ENCODE measurements at regions not wholly inside any gene's neighbourhood (a gene's known extent, or its start where the extent isn't known, plus 50 kb on each side); places are given as distances from the start of the nearest gene placed in this dataset.

DNA sequence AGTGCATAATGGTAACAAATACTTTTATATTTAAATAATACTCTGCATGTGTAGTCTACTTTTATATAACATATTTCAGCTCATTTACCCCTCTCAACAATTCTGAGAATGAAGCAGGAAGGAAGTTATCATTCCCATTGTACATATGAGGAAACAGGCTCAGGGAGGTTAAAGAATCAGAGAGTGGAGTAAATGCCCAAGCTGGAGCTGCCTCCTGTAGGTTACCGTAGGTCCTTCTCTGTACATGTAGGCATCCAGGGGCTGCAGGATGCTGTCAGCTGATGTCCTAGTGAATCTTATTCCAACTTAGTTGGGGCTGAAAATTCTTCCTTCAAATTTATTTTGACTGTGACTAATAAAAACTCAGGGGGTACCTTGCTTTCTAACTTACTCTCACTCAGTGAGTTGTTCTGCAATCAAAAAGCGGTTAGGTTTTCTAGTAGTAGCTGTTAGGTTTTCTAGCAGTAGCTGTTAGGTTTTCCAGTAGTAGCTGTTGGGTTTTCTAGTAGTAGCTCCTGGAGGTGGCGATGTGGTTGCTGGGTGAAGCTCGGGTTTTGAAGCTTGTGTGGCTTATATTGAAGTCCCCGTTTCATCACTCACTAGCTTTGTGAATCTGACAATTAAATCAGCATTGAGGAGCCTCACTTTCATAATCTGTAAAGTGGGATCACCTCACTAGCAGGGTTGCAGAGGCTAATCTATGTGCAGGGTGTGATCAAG, 357.0 kb downstream of the NR2F2 start:
- H3K9me3 ChIP-seq (ENCODE audit: control insufficient read depth in 1 of 2, low read length in 2 of 2) = no peaks in the 10 kb centered on the region
- H3K27me3 ChIP-seq (ENCODE audit: low read depth, low read length) = no peaks in the 10 kb centered on the region
- H3K27ac ChIP-seq (ENCODE audit: low read length) = no peak overlapping the region
- no peaks in the 10 kb centered on the region for H3K4me1 ChIP-seq (ENCODE audit: control insufficient read depth in 1 of 2, insufficient read depth in 2 of 2, low read length in 2 of 2)
- no peak overlapping the region for H3K4me3 ChIP-seq (ENCODE audit: low read depth in 1 of 2, low read length in 2 of 2)
- no peaks in the 10 kb centered on the region for H3K36me3 ChIP-seq (ENCODE audit: control insufficient read depth in 1 of 2, insufficient read depth in 2 of 2, low read length in 2 of 2)

DNA sequence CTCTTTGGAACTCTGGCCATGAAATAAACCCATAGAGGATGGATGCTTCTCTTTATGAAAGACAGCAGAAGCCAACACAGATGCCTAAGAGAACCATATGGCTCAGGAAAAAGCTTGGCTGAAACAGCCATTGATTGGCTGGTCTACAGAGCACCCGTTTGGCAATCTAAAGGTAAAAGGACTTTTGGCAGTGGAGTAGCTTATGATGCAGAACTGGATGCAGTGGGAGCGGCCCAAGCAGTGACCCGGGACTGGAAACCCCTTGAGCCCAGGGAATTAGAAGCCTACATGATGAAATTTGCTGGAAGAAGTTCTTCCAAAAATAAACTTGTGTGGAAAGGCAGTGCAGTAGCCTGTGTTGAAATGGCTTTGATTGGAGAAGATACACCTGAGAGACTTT, 360.2 kb downstream of the NR2F2 start:
- Histone ChIP-seq H3K36me3 (ENCODE audit: control insufficient read depth in 1 of 2, insufficient read depth in 2 of 2, low read length in 2 of 2) (no peaks in the 10 kb centered on the region), H3K9me3 (ENCODE audit: control insufficient read depth in 1 of 2, low read length in 2 of 2) (no peaks in the 10 kb centered on the region), H3K4me1 (ENCODE audit: control insufficient read depth in 1 of 2, insufficient read depth in 2 of 2, low read length in 2 of 2) (peaks cover 0 to 11% of the 10 kb centered on the region in 2 donors), H3K27ac (ENCODE audit: low read length) (no peak overlapping the region), H3K4me3 (ENCODE audit: low read depth in 1 of 2, low read length in 2 of 2) (no peak overlapping the region), H3K27me3 (ENCODE audit: low read depth, low read length) (no peaks in the 10 kb centered on the region)

DNA sequence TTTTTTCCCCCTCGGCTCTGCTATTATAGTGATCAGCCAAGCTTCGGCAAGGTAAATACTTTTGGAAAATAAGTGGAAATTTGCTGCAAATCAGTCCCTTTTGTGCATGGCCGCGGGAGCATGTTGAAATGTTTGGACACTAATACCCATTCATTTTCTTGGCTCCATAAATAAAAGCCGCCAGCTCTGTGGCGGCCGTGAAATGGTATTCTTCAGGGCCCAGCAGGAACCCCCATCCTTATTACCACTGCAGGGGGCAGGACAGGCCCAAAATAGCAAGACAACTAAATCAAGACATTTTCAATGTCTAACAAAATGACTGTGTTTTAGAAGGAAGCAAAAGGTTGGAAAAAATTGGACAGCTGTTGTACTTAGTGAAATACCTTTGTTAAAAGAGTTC, 362.3 kb downstream of the NR2F2 start:
- H3K9me3 ChIP-seq (ENCODE audit: control insufficient read depth in 1 of 2, low read length in 2 of 2) = no peaks in the 10 kb centered on the region
- H3K27ac ChIP-seq (ENCODE audit: low read length) = no peak overlapping the region
- H3K27me3 ChIP-seq (ENCODE audit: low read depth, low read length) = no peaks in the 10 kb centered on the region
- no peak overlapping the region for H3K4me3 ChIP-seq (ENCODE audit: low read depth in 1 of 2, low read length in 2 of 2)
- H3K36me3 ChIP-seq (ENCODE audit: control insufficient read depth in 1 of 2, insufficient read depth in 2 of 2, low read length in 2 of 2) = no peaks in the 10 kb centered on the region
- H3K4me1 ChIP-seq (ENCODE audit: control insufficient read depth in 1 of 2, insufficient read depth in 2 of 2, low read length in 2 of 2) = peaks cover 0 to 11% of the 10 kb centered on the region in 2 donors

DNA sequence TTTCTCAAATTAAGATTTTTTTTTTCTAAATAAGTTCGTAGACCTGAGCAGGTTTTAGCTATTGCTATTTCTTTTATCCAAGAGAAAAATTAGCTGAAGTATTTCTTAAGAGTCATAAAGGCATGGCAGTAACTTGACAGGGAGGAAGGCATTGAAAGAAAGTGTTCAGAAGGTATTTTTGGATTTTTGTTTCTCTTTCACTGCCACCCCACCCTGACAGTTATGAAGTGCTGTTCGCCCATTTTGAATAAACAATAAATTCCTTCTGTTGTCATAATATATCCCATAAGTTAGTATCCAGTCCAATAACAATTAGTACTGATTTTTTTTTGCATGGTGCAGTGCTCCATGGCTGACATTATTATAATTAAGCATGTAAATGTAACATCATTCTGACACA, 363.0 kb downstream of the NR2F2 start:
- no peaks in the 10 kb centered on the region for H3K27me3 ChIP-seq (ENCODE audit: low read depth, low read length)
- H3K36me3 ChIP-seq (ENCODE audit: control insufficient read depth in 1 of 2, insufficient read depth in 2 of 2, low read length in 2 of 2) = no peaks in the 10 kb centered on the region
- no peak overlapping the region for H3K4me3 ChIP-seq (ENCODE audit: low read depth in 1 of 2, low read length in 2 of 2)
- H3K27ac ChIP-seq (ENCODE audit: low read length) = no peak overlapping the region
- H3K4me1 ChIP-seq (ENCODE audit: control insufficient read depth in 1 of 2, insufficient read depth in 2 of 2, low read length in 2 of 2) = peaks cover 0 to 11% of the 10 kb centered on the region in 2 donors
- H3K9me3 ChIP-seq (ENCODE audit: control insufficient read depth in 1 of 2, low read length in 2 of 2) = no peaks in the 10 kb centered on the region

DNA sequence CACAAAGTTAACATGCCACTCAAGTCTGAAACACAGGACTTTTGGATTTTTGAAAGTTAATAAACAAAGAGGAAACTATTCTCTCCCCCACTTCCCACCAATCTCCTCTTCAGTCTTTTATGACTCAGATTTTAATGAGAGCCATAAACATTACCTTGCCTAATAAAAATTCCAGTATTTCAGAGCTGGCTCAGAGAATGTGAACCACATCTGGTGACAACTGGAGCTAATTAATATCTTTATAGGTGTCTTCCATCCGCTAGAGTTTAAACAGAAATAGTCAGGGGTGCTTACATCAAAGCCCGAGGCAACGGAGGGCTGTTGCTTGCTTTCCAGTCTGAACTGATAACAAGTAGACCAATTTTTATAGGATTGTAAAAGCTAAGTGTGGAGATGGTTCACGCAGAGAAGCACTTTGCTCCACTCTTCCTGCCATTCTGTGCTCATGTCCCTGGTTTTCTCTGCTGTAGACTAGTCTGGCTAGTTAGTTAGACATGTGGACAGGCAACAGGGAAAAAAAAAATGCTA, 363.6 kb downstream of the NR2F2 start:
- H3K27me3 ChIP-seq (ENCODE audit: low read depth, low read length) = no peaks in the 10 kb centered on the region
- no peak overlapping the region for H3K27ac ChIP-seq (ENCODE audit: low read length)
- H3K36me3 ChIP-seq (ENCODE audit: control insufficient read depth in 1 of 2, insufficient read depth in 2 of 2, low read length in 2 of 2) = no peaks in the 10 kb centered on the region
- peaks cover 0 to 11% of the 10 kb centered on the region in 2 donors for H3K4me1 ChIP-seq (ENCODE audit: control insufficient read depth in 1 of 2, insufficient read depth in 2 of 2, low read length in 2 of 2)
- H3K9me3 ChIP-seq (ENCODE audit: control insufficient read depth in 1 of 2, low read length in 2 of 2) = no peaks in the 10 kb centered on the region
- no peak overlapping the region for H3K4me3 ChIP-seq (ENCODE audit: low read depth in 1 of 2, low read length in 2 of 2)

DNA sequence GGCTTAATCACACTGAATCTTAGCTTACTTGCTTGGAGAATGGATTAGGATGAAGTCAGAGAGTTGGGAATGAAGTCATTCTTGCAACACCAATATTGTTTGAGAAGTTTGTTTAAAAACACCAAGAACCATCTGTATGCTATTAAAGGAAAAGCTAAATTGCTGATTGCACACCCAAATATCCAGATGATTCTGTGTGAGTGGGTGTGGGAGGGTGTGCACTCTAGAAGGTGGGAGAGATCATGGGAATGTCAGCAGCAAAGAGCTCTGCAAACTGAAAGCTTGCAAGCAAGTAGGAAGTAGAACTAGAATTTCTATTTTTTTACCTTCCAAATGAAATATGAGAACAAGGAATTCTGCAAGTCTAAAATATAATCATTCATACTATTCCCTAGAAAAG, 364.9 kb downstream of the NR2F2 start:
- Histone ChIP-seq H3K4me1 (ENCODE audit: control insufficient read depth in 1 of 2, insufficient read depth in 2 of 2, low read length in 2 of 2) (peaks cover 0 to 11% of the 10 kb centered on the region in 2 donors), H3K27me3 (ENCODE audit: low read depth, low read length) (no peaks in the 10 kb centered on the region), H3K9me3 (ENCODE audit: control insufficient read depth in 1 of 2, low read length in 2 of 2) (no peaks in the 10 kb centered on the region), H3K4me3 (ENCODE audit: low read depth in 1 of 2, low read length in 2 of 2) (no peak overlapping the region), H3K36me3 (ENCODE audit: control insufficient read depth in 1 of 2, insufficient read depth in 2 of 2, low read length in 2 of 2) (no peaks in the 10 kb centered on the region), H3K27ac (ENCODE audit: low read length) (no peak overlapping the region)

DNA sequence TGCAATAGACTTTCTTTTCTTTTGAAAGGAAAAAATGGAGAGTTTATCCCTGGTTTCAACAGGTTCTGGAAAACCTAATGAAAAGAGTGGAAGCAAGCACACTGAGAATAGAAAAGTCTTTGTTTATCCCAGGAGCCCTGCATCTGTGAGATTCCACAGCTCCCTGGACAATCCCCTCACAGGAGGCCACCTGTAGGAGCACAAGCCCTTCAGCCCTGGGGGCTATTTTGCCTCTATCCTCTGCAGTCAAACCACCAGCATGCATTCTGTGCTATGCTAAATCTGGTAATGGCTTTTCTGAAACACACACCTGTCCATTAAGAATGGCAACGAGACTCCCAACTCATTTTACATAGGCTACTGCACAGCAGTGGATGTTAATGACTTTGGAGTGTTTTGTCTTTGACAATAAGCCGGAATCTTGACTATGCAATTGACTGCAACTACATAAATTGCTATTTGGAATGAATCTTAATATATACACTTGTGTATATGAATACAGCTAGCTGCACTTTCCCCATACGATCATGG, 369.4 kb downstream of the NR2F2 start:
- Histone ChIP-seq H3K27me3 (ENCODE audit: low read depth, low read length) (no peaks in the 10 kb centered on the region), H3K9me3 (ENCODE audit: control insufficient read depth in 1 of 2, low read length in 2 of 2) (no peaks in the 10 kb centered on the region), H3K27ac (ENCODE audit: low read length) (no peak overlapping the region), H3K4me3 (ENCODE audit: low read depth in 1 of 2, low read length in 2 of 2) (no peak overlapping the region), H3K4me1 (ENCODE audit: control insufficient read depth in 1 of 2, insufficient read depth in 2 of 2, low read length in 2 of 2) (no peaks in the 10 kb centered on the region), H3K36me3 (ENCODE audit: control insufficient read depth in 1 of 2, insufficient read depth in 2 of 2, low read length in 2 of 2) (no peaks in the 10 kb centered on the region)

DNA sequence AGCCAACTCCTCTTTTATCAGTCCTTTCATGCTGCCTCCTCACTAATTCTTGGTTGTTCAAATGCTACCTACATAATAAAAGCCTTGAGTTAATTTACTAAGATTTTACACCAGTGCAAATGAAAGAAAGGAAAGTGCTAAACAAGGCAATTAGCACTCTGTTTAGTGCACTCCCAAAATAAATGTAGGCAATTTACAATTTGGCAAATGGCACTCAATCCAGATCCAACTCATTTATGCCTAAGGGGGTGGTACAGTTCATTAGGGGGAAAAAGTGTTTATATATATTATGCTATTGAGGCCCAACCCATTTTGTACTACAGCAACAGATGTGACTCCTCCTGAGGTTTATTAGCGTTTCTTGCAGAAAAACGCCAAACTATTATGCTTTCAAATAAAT, 370.1 kb downstream of the NR2F2 start:
- Histone ChIP-seq H3K36me3 (ENCODE audit: control insufficient read depth in 1 of 2, insufficient read depth in 2 of 2, low read length in 2 of 2) (no peaks in the 10 kb centered on the region), H3K27me3 (ENCODE audit: low read depth, low read length) (no peaks in the 10 kb centered on the region)

DNA sequence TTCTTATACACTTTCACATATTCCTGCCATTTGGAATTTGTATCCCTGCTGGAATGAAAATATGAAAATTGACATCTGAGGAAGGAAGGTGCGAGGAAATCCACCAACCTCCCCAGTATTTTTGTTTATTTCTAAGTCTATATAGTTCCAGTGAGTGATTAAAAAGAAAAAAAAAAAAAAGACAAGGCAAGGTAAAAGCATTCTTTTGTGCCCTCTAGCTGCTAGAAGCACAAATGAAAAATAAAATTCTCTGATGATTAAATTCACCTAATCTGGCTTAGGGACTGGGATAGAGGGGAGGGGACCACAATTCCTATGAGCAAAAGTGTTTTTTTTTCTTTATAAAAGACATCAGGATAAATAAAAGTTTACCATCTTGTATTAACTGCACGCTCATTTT, 370.9 kb downstream of the NR2F2 start:
- H3K9me3 ChIP-seq (ENCODE audit: control insufficient read depth in 1 of 2, low read length in 2 of 2) = no peaks in the 10 kb centered on the region
- H3K4me1 ChIP-seq (ENCODE audit: control insufficient read depth in 1 of 2, insufficient read depth in 2 of 2, low read length in 2 of 2) = no peaks in the 10 kb centered on the region
- H3K36me3 ChIP-seq (ENCODE audit: control insufficient read depth in 1 of 2, insufficient read depth in 2 of 2, low read length in 2 of 2) = no peaks in the 10 kb centered on the region
- H3K27ac ChIP-seq (ENCODE audit: low read length) = no peak overlapping the region
- H3K27me3 ChIP-seq (ENCODE audit: low read depth, low read length) = no peaks in the 10 kb centered on the region
- no peak overlapping the region for H3K4me3 ChIP-seq (ENCODE audit: low read depth in 1 of 2, low read length in 2 of 2)

More for the DNA sequence above, 370.1 kb downstream of the NR2F2 start:
- Histone ChIP-seq H3K9me3 (ENCODE audit: control insufficient read depth in 1 of 2, low read length in 2 of 2) (no peaks in the 10 kb centered on the region), H3K4me3 (ENCODE audit: low read depth in 1 of 2, low read length in 2 of 2) (no peak overlapping the region), H3K4me1 (ENCODE audit: control insufficient read depth in 1 of 2, insufficient read depth in 2 of 2, low read length in 2 of 2) (no peaks in the 10 kb centered on the region), H3K27ac (ENCODE audit: low read length) (no peak overlapping the region)

DNA sequence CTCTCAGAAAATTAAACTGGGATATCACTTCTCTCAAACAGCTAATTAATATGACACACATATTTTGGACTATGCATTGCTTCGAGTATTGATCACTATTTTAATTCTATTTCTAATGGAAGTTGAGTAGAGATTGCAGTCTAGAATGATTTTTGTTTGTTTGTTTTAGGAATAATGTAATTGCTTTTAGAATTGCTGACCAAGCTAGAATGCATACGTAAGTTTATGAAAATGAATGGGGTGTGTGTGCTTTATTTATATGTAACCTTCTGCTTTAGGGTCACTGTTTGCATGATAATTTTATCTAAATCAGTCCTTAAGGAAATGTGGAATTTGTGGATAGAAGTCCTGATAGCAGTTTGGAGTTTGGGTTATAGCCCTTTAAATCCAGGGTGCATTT, 371.4 kb downstream of the NR2F2 start:
- no peak overlapping the region for H3K4me3 ChIP-seq (ENCODE audit: low read depth in 1 of 2, low read length in 2 of 2)
- no peak overlapping the region for H3K27ac ChIP-seq (ENCODE audit: low read length)
- no peaks in the 10 kb centered on the region for H3K27me3 ChIP-seq (ENCODE audit: low read depth, low read length)
- H3K9me3 ChIP-seq (ENCODE audit: control insufficient read depth in 1 of 2, low read length in 2 of 2) = no peaks in the 10 kb centered on the region
- H3K4me1 ChIP-seq (ENCODE audit: control insufficient read depth in 1 of 2, insufficient read depth in 2 of 2, low read length in 2 of 2) = no peaks in the 10 kb centered on the region
- no peaks in the 10 kb centered on the region for H3K36me3 ChIP-seq (ENCODE audit: control insufficient read depth in 1 of 2, insufficient read depth in 2 of 2, low read length in 2 of 2)

DNA sequence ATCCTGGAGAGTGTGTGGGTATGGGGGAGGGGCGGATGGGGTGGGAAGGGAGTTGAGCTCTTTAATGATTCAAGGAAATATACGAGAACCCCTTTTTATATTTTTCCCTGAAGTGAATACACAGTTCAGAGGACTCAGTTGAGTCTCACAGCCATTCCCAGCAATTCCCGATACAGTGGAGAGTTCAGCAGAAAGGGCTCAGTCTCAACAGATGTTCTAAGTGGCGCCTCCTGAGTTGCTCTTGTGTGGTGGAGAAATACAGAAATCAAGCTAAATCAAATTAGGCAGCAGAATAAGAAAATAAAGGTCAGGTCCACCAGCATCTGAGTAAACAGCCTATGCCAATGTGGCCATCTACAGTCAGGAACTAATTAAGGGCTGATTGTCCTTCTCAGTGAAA, 372.1 kb downstream of the NR2F2 start:
- no peak overlapping the region for H3K27ac ChIP-seq (ENCODE audit: low read length)
- H3K27me3 ChIP-seq (ENCODE audit: low read depth, low read length) = no peaks in the 10 kb centered on the region

DNA sequence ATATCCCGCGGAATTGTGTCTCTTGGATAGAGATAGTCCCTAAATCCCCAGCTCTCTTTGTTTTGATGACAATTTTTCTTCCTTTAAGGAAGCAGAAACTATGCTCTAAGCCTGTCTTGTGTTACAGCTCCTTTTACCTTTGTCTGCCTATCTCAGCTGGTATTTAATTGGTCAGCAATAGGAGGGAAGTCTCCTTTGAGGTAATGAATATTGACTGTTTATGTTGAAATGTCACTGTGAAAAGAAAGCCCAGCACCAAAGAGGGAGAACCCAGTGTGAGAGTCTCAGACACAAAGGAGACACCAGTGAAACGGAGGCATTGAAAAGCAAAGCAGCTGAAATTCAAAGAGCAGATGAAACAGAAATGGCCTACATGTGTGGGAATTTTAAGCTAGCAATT, 372.6 kb downstream of the NR2F2 start:
- no peaks in the 10 kb centered on the region for H3K36me3 ChIP-seq (ENCODE audit: control insufficient read depth in 1 of 2, insufficient read depth in 2 of 2, low read length in 2 of 2)
- no peaks in the 10 kb centered on the region for H3K27me3 ChIP-seq (ENCODE audit: low read depth, low read length)
- no peaks in the 10 kb centered on the region for H3K9me3 ChIP-seq (ENCODE audit: control insufficient read depth in 1 of 2, low read length in 2 of 2)
- no peak overlapping the region for H3K4me3 ChIP-seq (ENCODE audit: low read depth in 1 of 2, low read length in 2 of 2)
- H3K27ac ChIP-seq (ENCODE audit: low read length) = no peak overlapping the region
- no peaks in the 10 kb centered on the region for H3K4me1 ChIP-seq (ENCODE audit: control insufficient read depth in 1 of 2, insufficient read depth in 2 of 2, low read length in 2 of 2)

More for the DNA sequence above, 372.1 kb downstream of the NR2F2 start:
- Histone ChIP-seq H3K4me1 (ENCODE audit: control insufficient read depth in 1 of 2, insufficient read depth in 2 of 2, low read length in 2 of 2) (no peaks in the 10 kb centered on the region), H3K4me3 (ENCODE audit: low read depth in 1 of 2, low read length in 2 of 2) (no peak overlapping the region), H3K36me3 (ENCODE audit: control insufficient read depth in 1 of 2, insufficient read depth in 2 of 2, low read length in 2 of 2) (no peaks in the 10 kb centered on the region), H3K9me3 (ENCODE audit: control insufficient read depth in 1 of 2, low read length in 2 of 2) (no peaks in the 10 kb centered on the region)
